Dedifferentiated amniotic fluid mesenchymal stem cell (primary cell): ENCODE measurements at regions not wholly inside any gene's neighbourhood (a gene's known extent, or its start where the extent isn't known, plus 50 kb on each side); places are given as distances from the start of the nearest gene placed in this dataset.

ENCODE experiments used
- DNase-seq: peaks from one replicate; pipeline ENCODE4 v3.0.0-alpha.2; 2016; ENCODE audit errors: extremely low spot score

GRCh38 chr5:105428451-105429380, 1866.1 kb upstream of the NUDT12 start:
- DNase-seq = peak; percentile 22

- DNase-seq = no peak
Observed at GRCh38 chr5:105414067-105414466, 1851.5 kb upstream of the NUDT12 start.

- no peak for DNase-seq
Observed at GRCh38 chr5:105413406-105413990, 1850.9 kb upstream of the NUDT12 start.

- no peak for DNase-seq
Observed at GRCh38 chr5:105409695-105410094, 1847.1 kb upstream of the NUDT12 start.

GRCh38 chr5:105407200-105407599, 1844.6 kb upstream of the NUDT12 start:
- no peak for DNase-seq

GRCh38 chr5:105397749-105398148, 1835.2 kb upstream of the NUDT12 start:
- no peak for DNase-seq

- no peak for DNase-seq
Observed at GRCh38 chr5:105392710-105393149, 1830.1 kb upstream of the NUDT12 start.

GRCh38 chr5:105392122-105392709, 1829.6 kb upstream of the NUDT12 start:
- no peak for DNase-seq

GRCh38 chr5:105380126-105380525, 1817.5 kb upstream of the NUDT12 start:
- no peak for DNase-seq

GRCh38 chr5:105371169-105371568, 1808.6 kb upstream of the NUDT12 start:
- DNase-seq = no peak

- no peak for DNase-seq
Observed at GRCh38 chr5:105350486-105351140, 1788.0 kb upstream of the NUDT12 start.

GRCh38 chr5:105331558-105331957, 1769.0 kb upstream of the NUDT12 start:
- no peak for DNase-seq

GRCh38 chr5:105330185-105330584, 1767.6 kb upstream of the NUDT12 start:
- DNase-seq = no peak

GRCh38 chr5:105304859-105305258, 1742.3 kb upstream of the NUDT12 start:
- DNase-seq = no peak

GRCh38 chr5:105288946-105289345, 1726.4 kb upstream of the NUDT12 start:
- DNase-seq = no peak

- no peak for DNase-seq
Observed at GRCh38 chr5:105283134-105283533, 1720.5 kb upstream of the NUDT12 start.

- no peak for DNase-seq
Observed at GRCh38 chr5:105274079-105274478, 1711.5 kb upstream of the NUDT12 start.

GRCh38 chr5:105263515-105263914, 1700.9 kb upstream of the NUDT12 start:
- DNase-seq = no peak

- DNase-seq = no peak
Observed at GRCh38 chr5:105259581-105260217, 1697.1 kb upstream of the NUDT12 start.

- no peak for DNase-seq
Observed at GRCh38 chr5:105238561-105238960, 1676.0 kb upstream of the NUDT12 start.

- no peak for DNase-seq
Observed at GRCh38 chr5:105230516-105231157, 1668.0 kb upstream of the NUDT12 start.
